22Rv1 (cell line): ENCODE measurements at regions not wholly inside any gene's neighbourhood (a gene's known extent, or its start where the extent isn't known, plus 50 kb on each side); places are given as distances from the start of the nearest gene placed in this dataset.

ENCODE experiments used
- CTCF ChIP-seq: fragments of 450-650 bp; IDR thresholded peaks from 2 replicates; pipeline ENCODE4 v1.5.1; 2017; ENCODE audit warnings: mild to moderate bottlenecking
- ZFX ChIP-seq: fragments of 450-650 bp; IDR thresholded peaks from 2 replicates; pipeline ENCODE4 v1.6.1; 2017; ENCODE audit warnings: antibody characterized with exemption, borderline replicate concordance

DNA sequence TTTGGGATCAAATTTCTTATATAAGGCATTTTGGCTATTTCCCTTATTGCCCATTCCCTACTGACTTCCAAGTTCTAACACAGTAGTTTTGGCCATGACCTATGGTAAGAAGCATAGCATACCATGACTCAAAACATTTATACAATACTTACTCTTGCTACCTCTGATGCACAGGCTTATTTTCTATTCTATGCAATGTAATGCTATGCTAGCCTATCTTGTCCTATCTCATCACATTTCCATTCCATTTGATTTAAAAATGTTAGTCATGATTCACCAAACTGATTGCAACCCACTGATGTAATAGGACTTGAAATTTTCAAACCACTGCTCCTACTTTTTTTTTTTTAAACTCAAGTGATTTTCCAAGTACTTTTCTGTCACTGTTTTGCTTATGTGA, 658.5 kb downstream of the TYW1 start:
- TF ChIP-seq CTCF = no peak
- TF ChIP-seq ZFX = no peak
